NCI-H510A (cell line): ENCODE measurements at regions not wholly inside any gene's neighbourhood (a gene's known extent, or its start where the extent isn't known, plus 50 kb on each side); places are given as distances from the start of the nearest gene placed in this dataset.

Source experiments
- DNase-seq: peaks from one replicate; lab custom pipeline; 2025; lab: John Stamatoyannopoulos, UW

DNA sequence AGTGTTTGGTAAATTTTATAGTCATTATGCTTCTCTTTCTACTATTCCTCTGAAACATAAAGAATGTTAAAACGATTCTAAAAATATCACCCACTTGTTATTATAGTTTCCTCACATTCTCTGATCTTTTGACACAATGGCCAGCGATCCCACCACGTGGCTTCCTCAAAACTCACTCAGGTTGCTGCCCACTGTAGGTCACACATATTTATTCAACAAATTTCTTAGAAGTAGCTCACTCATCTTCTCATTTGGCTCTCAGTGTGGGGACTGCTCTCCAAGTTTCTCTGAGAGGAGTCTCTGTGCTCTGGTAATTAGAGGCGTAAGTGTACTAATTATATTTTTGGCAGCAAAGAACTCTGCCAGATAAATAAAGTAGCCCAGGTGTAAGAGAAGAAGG is 465.4 kb downstream of the CDH11 start:
- no peak for DNase-seq

DNA sequence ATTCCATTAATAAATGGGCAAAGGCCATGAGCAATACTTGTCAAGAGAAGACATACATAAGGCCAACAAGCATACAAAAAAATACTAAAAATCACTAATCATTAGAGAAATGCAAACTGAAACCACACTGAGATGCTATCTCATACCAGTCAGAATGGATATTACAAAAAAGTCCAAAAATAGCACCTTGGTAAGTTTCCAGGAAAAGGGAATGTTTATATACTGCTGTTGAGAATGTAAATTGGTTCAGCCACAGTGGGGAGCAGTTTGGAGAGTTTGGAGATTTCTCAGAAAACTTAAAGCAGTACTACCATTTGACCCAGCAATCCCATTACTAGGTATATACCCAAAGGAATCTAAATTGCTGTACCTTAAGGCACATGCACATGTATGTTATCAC is 467.7 kb downstream of the CDH11 start:
- no peak for DNase-seq

DNA sequence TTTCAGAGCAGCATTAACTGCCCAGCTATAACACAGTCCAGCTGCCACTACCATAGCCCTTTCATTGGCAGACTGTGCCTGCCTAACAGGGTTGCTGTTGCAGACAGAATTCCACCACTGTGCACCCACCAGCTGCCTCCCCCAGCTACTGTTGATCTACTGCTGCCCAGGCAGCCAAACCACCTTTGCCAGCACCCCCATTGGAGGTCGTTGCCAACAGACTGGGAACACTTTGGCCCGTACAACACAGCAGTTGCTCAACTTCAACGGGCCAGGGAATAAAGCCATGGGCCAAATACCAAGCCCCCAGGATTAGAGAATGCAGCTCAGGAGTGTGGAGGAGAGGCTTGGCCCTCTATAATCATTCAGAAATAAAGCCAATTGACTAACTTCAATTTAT is 473.6 kb downstream of the CDH11 start:
- no peak for DNase-seq

DNA sequence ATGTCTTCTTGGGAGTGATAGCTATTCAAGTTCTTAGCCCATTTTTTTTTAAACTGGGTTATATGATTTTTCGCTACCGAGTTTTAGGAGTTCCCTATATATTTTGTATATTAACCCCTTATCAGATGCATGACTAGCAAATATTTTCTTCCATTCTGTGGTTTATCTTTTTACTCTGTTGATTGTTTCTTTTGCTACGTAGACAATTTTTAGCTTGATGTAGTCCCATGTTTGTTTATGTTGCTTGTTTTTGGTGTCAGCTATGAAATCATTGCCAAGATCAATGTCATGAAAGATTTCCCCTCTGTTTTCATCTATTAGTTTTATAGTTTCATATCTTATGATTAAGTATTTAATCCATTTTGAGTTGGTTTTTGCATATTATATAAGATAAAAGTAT is 480.5 kb downstream of the CDH11 start:
- no peak for DNase-seq

DNA sequence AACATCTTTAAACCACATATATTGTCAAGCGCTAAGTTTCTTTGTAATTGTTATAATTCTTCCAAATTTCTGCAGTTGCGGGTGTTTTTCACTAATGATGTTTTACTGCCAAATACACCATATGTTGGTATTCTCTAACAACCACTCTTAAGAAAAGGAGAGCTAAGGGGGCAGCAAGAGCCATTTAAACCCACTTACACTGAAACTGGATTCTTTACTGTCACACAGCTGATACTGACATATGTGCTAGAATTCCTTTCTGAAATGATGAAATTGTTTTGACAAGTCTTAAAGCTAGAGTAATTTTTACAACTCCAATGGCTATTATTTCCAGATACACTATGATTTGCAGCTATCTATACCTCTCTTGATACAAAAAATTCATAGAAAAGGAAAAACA is 483.1 kb downstream of the CDH11 start:
- DNase-seq: no peak

DNA sequence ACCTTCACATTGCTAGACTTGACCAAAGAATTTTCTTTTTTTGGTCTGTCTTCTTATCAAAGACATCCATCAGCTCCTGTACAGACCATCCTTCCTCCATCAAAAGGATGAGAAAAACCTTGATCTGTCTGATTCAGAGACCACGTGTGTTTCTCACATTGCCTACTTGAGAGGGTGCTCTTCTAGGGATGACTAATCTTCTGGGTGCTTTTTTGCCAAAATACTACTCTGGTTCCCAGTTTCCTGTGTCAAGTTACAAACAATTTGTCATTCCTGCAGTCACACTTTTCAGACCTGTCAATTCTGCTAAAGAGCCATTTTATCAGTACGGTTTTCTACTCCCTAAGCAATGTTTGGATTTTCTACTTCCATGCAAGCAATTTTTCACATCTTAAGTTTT is 492.2 kb downstream of the CDH11 start:
- DNase-seq: no peak

DNA sequence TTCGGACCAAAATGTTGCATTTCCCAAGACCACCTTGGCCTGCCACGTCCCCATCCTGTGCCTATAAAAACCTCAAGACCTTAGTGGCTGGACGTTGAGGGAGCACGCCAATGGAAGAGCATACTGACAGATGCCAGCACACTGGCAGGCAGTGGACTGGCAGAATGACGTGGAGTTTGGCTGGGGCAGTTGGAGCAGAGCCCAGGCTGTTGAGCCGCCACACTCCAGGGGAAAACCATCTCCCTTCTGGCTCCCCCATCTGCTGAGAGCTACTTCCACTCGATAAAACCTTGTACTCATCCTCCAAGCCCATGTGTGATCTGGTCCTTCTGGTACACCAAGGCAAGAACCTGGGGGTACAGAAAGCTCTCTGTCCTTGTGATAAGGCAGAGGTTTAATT is 494.1 kb downstream of the CDH11 start:
- DNase-seq: no peak

DNA sequence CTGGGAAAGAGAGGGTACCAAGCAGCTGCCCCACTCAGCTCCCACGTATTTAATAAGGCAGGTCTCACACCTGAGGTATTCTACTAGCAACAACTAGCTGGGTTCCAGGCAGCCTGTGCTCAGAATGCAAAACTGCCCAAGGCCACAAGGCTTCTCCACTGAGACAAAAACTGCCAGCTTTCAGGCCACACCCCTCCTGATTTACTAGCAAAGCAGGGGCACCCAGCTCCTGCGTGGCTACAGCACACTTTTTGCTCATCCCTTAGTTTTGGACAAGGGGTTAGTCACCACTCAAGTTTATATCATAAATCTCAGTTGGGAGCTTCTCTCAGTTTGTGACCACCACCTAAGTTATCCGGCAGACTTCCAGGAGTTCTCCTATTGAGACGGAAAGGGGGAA is 494.6 kb downstream of the CDH11 start:
- DNase-seq: no peak

DNA sequence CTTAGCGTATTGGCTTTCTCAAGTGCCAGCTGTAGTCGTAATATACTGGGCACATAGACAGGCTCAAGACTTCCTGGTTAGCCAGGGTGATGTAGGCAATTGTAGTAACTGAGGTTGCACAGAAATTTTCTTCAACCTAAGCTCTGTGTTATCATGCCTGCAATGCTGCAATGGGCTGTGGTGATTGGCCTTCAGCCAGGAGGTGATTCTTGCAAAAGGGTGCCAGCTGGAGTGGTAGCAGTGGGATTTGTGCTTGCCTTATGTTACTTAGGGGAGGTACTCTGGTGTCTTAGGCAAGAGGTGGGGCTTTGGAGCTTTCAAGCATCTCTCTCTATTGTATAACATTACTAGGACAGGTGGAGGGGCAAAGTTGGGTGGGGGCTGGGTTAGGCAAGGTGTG is 495.1 kb downstream of the CDH11 start:
- no peak for DNase-seq

DNA sequence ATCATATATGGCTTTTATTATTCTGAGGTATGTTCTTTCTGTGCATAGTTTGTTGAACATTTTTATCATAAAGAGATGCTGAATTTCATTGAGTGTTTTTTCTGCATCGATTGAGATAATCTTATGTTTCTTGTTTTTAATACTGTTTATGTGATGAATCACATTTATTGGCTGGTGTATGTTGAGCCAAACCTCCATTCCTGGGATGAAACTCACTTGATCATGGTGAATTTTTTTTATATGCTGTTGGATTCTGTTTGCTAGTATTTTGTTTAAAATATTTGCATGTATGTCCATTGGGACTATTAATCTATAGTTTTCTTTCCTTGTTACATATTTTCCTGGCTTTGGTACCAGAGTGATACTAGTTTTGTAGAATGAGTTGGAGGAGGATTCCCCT is 500.2 kb downstream of the CDH11 start:
- DNase-seq: no peak

DNA sequence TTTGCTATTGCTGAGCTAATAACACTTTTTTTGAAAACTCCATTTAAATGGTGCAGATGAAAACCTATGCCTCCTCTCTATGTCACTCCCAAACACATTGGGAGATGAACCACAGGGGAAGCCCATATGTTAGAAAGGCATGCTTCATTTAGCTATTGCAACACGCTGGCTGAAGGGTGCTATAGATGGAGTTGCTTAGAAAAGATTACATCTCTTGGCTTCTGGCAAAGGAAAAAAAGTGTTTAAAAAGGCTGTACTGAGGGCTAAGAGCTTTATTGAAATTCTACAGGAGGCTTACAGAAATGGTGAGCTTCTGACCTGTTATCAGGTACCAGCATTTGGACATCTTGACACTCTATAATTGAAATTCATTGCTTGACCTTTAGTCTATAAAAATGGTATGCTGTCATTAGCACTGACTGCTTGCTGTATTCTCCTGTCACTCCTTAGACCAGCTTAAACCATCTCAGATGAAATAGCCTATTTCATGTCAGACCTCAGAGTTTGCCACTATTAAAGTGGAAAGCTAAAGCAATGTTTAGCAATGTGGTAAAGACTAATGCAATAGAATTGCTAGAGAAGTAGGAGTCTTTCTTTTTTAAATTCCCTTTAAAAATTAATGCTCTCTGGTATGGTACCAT is 503.9 kb downstream of the CDH11 start:
- no peak for DNase-seq

DNA sequence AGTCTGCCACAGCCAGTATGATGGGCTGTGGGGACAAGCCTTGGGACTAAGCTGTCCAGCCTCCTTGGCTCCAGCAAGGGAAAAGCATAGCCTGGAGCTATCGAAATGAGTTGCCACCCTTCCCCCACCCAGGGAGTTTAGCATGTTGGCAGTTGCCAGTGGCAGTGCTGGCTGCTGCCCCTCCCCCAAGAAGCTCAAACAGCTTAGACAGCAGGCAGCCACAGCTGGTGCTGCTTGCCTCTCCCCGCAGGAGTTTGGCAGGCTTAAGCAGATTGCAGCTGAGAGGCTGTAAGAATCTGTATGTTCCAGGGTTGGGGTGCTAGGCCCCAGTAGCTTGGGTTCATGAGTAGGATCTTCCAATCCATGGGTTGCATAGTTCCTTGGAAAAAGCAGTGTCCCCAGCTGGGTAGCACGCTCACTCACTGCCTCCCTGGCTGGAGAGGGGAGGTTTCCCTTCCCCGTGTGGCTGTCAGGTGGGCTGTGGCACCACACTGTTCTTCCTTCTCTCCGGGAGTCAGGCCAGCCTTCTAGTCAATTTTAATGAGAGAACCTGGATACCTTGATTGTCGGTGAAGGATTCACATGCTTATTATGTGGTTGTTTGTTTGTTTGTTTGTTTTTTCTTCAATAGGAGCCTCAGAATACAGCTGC is 506.1 kb downstream of the CDH11 start:
- peak; percentile 65 for DNase-seq

DNA sequence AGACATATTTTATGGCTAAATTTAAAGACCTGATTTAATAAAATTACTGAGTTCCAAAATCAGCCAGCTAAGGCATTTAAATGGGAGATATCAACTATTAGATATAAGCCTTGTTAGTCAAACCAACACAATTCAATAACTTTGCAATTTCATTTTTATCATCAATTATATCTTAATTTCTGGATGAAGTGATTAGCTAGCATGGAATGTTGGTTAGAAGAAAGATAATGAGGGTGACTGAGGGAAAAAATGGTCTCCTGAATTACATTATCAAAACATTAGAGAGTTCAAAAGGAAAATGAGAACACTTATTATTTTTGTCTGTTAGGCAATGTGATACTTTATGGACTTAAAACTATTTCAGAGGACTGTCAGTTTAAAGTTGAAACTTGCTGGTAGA is 525.7 kb downstream of the CDH11 start:
- DNase-seq: no peak

DNA sequence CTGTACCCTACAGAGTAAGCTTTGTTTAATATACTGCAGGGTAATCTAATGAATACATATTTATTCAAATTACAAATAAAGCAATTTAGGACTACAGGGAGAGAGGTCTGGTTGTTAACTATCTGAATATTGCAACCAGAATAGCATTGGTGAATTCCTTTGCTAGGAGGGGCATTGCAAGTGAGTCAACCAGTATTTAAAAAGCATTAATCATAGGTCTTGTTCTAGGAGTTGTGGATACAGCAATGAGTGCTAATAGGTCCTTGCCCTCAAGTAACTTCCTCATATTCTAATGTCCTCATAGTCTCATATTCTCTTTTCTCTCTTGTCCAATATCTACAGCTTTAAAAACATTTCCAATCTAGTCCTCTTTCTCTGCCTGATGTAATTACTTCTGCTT is 531.4 kb downstream of the CDH11 start:
- no peak for DNase-seq

DNA sequence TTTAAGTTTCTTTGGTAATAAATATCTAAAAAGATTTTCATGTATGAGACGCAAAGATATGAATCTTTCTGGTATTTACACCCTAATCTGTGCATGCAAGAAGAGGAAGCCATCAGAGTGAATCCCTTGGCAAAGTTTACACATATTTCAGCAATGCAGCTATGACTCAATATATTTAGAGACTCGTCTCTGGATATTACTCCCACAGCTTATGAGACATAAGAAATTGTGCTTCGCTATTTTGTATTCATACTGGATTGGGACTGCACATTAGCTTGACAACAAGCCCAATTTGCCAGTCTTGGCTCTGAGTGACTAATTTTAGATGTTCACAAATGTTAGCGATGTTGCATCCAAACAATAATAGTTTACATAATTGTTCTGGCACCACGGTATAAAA is 532.0 kb downstream of the CDH11 start:
- no peak for DNase-seq

DNA sequence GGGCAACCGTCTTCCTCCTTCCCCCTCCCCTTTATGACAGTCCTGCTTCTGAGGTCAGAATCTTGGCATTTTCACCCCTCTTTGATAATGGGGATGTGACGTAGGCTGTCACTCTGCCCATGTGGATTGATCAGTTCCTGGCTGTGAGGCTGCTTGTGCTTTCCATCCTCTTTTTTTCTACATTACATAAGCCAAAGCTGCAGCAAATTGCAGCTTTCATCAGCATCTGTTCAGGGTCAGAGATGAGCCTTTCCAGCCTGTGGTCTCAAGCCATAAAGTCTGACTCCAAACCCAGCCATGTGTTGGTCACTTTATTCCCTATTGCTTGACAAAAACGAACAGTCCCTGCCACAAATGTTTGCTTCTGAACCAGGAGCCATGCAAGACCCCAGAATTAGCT is 535.1 kb downstream of the CDH11 start:
- no peak for DNase-seq

DNA sequence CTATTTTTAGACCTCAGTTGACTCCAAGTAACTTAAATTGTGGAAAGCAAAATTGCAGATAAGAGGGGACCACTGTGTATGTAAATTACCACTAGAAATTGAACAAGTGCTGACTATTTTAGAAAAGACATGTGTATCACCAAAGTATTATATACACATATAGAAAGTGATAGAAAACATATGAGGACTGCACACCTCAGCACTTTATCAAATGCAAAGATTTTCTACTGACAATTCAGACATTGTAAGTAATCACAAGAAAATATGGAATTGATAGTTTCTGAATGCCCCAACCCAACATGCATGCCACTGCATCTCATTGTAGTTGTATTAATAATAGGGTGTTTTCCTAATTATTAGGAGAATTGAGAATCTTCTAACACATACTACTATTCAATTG is 536.5 kb downstream of the CDH11 start:
- no peak for DNase-seq

DNA sequence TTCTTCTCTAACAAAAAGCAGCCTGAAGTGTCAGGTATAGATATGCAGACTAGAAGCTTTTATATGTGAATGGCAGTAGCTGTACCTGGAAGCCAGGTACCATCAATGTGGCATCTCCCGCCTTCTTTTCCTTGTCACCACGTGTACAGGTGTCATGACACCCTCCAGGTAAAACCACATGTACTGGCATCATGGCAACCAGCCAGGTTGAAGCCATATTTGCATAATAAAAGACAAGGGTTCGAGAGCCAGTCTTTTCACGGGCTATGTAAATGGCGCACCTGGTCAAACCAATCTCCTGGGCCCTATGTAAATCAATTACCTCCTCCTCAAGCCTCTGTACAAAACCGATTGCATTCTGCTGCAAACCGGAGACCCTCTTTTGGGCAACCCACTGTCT is 541.3 kb downstream of the CDH11 start:
- DNase-seq: no peak

DNA sequence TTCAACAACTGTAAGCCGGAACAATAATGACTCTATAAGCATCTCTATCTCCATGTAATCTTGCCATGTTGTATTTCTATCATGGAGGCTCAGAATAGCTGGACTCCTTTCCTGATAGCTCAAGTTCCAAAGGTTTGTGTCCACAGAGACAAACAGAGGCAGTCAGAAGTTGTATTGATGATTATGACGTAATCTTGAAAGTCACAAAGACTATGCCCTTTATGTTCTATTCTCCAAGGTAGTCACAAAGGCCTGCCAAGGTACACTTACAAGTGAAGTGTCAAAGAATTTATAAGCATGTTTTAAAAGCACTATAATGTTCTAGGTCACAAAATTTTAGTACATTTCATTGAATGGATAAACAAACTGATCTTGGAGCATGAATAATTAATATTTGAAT is 542.2 kb downstream of the CDH11 start:
- no peak for DNase-seq

DNA sequence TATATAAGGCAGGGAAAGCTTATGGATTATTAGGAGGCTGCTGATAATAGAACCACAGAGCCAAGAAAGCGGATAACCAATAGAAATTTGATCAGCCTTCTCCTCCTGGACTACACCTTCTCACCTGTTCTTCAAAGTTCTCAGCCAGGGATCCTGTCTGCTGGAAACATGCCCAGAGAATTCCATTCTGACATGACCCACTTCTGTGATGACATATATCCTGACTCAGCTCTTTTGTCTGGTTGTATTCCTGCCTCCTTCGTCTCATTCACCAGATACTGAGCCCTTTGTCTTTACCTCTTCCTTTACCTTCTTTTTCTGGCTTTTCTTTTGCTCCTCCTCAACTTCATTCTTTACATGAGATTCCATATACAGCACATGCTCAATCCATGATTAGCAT is 576.1 kb downstream of the CDH11 start:
- no peak for DNase-seq

DNA sequence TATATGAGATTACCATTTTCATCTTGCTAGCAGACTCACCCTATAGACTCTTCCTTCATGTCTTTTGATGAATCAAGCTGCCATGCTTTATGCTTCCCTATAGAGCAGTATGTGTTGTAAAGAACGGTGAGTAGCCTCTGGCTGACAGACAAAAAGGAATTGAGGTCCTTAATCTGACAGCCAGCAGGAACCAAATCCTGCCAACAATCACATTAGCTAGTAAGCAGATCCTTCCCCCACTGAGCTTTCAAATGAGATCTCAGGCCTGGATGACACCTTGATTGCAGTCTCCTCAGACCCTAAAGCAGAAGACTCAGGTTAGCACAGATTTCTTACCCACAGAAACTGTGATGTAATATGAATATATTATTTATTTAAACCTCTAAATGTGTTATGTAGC is 577.0 kb downstream of the CDH11 start:
- no peak for DNase-seq

DNA sequence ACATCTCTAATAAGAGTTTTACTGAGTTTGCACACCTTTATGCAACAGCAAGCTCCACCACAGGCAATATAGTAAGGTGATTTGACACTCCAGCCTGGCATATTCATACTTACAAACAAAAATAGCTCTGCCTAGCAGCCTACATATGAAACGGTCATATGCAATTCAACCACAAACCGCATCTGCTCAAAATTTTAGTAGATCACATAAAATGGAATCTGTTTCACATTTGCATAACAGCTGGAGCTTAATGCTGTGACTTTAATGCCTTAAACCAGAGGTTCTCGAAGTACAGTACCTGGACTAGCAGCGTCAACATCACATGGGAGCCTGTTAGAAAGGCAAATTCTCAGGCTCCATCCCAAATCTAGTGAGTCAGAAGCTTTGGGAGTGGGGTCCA is 578.4 kb downstream of the CDH11 start:
- DNase-seq: no peak

DNA sequence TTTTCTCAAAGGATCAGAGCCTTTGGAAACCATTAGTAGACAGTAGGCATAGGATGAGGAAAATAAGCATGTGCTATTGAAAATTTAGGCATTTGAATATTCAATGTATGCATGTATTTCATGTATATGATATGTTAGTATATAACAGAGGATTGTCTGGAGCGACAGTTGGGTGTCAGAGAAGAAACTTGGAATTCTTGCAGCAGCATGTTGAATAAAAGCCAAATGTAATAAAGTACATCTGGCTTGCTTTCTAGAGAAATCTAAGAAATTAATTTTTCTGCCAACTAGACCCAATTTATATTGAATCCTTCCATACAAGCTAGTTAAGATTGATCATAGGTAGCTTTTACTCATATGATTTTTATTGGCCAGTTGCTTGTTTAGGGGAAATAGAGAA is 578.8 kb downstream of the CDH11 start:
- DNase-seq: no peak

DNA sequence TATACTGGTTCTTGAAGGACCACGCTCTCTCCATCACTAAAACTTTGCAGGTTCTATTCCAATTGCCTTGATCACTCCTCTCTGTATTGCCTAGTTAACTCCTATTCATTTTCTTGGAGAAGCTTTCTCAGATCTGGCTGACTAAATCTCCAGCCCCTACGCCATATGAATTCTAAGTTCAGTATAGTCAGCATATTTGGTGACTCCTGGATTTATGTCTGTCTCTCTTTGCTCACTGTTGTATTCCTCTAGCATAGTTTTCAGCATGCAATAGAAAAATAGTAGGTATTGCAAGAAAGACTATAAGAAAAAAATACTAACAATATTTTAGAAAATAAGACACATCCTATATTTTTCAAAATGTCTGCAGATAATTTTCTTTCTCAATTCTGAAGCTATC is 579.7 kb downstream of the CDH11 start:
- no peak for DNase-seq
